A549 (cell line): ENCODE measurements at regions not wholly inside any gene's neighbourhood (a gene's known extent, or its start where the extent isn't known, plus 50 kb on each side); places are given as distances from the start of the nearest gene placed in this dataset.

Experiments
- ATAC-seq, 2 experiments: fragments of 200-7000 bp in 1 of 2; fragments of >200 bp in 1 of 2; cut with Nextera tagmentation in 1 of 2; cut with Tn5 transposase in 1 of 2; 3 replicates each; pipeline versions ENCODE4 v1.8.0 to v1.9.1; 2018 to 2020; ENCODE audit warnings: mild to moderate bottlenecking in 1 of 2, moderate library complexity in 1 of 2
- CTCF ChIA-PET: fragments of 300-600 bp; sonication (Branson Sonifier 250); formaldehyde crosslinking; extraction: SDS; loops from one replicate; lab custom pipeline; 2021; ENCODE audit warnings: antibody characterized with exemption, inconsistent platforms; lab: Yijun Ruan, JAX
- POLR2A ChIA-PET: fragments of 350-600 bp; formaldehyde crosslinking; extraction: SDS; loops from one replicate; lab custom pipeline; 2021; ENCODE audit warnings: antibody characterized with exemption, inconsistent platforms; lab: Yijun Ruan, JAX
- DNase-seq, 2 experiments: peaks; one replicate each; pipeline versions ENCODE4 v3.0.0 to v3.0.0-alpha.2; 2011 to 2016; ENCODE audit warnings: low read depth in 1 of 2, low spot score in 1 of 2
- FAIRE-seq: peaks from 2 replicates; lab custom pipeline; 2011; peaks lifted over from hg19 to GRCh38; lab: Jason Lieb, UNC
- H3K27ac ChIP-seq, 2 experiments: fragments of >200 bp; sonication (Bioruptor Twin); formaldehyde crosslinking; 3 replicates each; pipeline ENCODE4 v1.5.1; 2016 to 2017
- H3K4me1 ChIP-seq: fragments of >200 bp; sonication (Bioruptor Twin); formaldehyde crosslinking; 3 replicates; pipeline ENCODE4 v1.6.1; 2016
- H3K4me2 ChIP-seq: fragments of >200 bp; sonication (Bioruptor Twin); formaldehyde crosslinking; 3 replicates; pipeline ENCODE4 v1.6.1; 2016
- H3K4me3 ChIP-seq: fragments of >200 bp; sonication (Bioruptor Twin); formaldehyde crosslinking; 3 replicates; pipeline ENCODE4 v1.5.1; 2016
- H3K9me3 ChIP-seq: fragments of >200 bp; sonication (Bioruptor Twin); formaldehyde crosslinking; 3 replicates; pipeline ENCODE4 v1.6.1; 2016
- CBX2 ChIP-seq: fragments of 200-600 bp; sonication (generic); IDR thresholded peaks from 2 replicates; pipeline ENCODE4 v1.6.1; 2016; ENCODE audit warnings: low read depth, mild to moderate bottlenecking, borderline replicate concordance
- EP300 ChIP-seq, 2 experiments: fragments of >200 bp; sonication (Bioruptor Twin); formaldehyde crosslinking; IDR thresholded peaks; 2 replicates in 1 of 2; 3 replicates in 1 of 2; pipeline ENCODE4 v1.6.1; 2016 to 2017
- FOSB ChIP-seq: fragments of 250-450 bp; sonication (Bioruptor Pico); IDR thresholded peaks from 2 replicates; pipeline ENCODE4 v1.5.0; 2020; ENCODE audit warnings: mild to moderate bottlenecking, moderate library complexity
- HOXA7 ChIP-seq: fragments of 250-450 bp; sonication (Bioruptor Pico); IDR thresholded peaks from 2 replicates; pipeline ENCODE4 v1.5.0; 2020; ENCODE audit warnings: mild to moderate bottlenecking, moderate library complexity
- HOXB13 ChIP-seq: fragments of 250-450 bp; sonication (Bioruptor Pico); IDR thresholded peaks from 2 replicates; pipeline ENCODE4 v1.5.0; 2020; ENCODE audit warnings: low read depth, mild to moderate bottlenecking, moderate library complexity
- HOXB5 ChIP-seq: fragments of 250-450 bp; sonication (Bioruptor Pico); IDR thresholded peaks from 2 replicates; pipeline ENCODE4 v1.5.0; 2020; ENCODE audit warnings: mild to moderate bottlenecking, moderate library complexity
- KDM1A ChIP-seq: fragments of 200-600 bp; sonication (generic); IDR thresholded peaks from 2 replicates; pipeline ENCODE4 v1.6.1; 2016; ENCODE audit warnings: low read depth, mild to moderate bottlenecking
- KDM5A ChIP-seq: fragments of 200-600 bp; sonication (generic); IDR thresholded peaks from 2 replicates; pipeline ENCODE4 v1.6.1; 2016; ENCODE audit warnings: antibody characterized with exemption, mild to moderate bottlenecking
- MAFK ChIP-seq: fragments of 450-650 bp; IDR thresholded peaks from 2 replicates; pipeline ENCODE4 v1.6.1; 2014; ENCODE audit not compliant: partially characterized antibody
- NPAS2 ChIP-seq: fragments of 250-450 bp; sonication (Bioruptor Pico); IDR thresholded peaks from 2 replicates; pipeline ENCODE4 v1.8.0; 2022; ENCODE audit warnings: mild to moderate bottlenecking, moderate library complexity, borderline replicate concordance
- RAD21 ChIP-seq, 2 experiments: fragments of >200 bp in 1 of 2; sonication (Bioruptor Twin) in 1 of 2; formaldehyde crosslinking in 1 of 2; IDR thresholded peaks in 1 of 2; conservative IDR thresholded peaks in 1 of 2; 2 replicates in 1 of 2; 3 replicates in 1 of 2; pipeline ENCODE4 v1.6.1; 2012 to 2018; ENCODE audit warnings: inconsistent platforms in 1 of 2
- RARB ChIP-seq: fragments of 250-450 bp; sonication (Bioruptor Pico); IDR thresholded peaks from 2 replicates; pipeline ENCODE4 v1.8.0; 2021; ENCODE audit warnings: mild to moderate bottlenecking, moderate library complexity
- RCOR1 ChIP-seq: fragments of 150-350 bp; IDR thresholded peaks from 2 replicates; pipeline ENCODE4 v1.6.1; 2014; ENCODE audit warnings: antibody characterized with exemption, low read length, low read depth
- RFX5 ChIP-seq: fragments of 450-650 bp; IDR thresholded peaks from 2 replicates; pipeline ENCODE4 v1.7.1; 2014; ENCODE audit warnings: antibody characterized with exemption, mild to moderate bottlenecking, moderate library complexity
- RNF2 ChIP-seq: fragments of 200-600 bp; sonication (generic); IDR thresholded peaks from 2 replicates; pipeline ENCODE4 v1.6.1; 2016; ENCODE audit warnings: low read depth, mild to moderate bottlenecking, antibody characterized with exemption, moderate library complexity, borderline replicate concordance
- SMC3 ChIP-seq: fragments of >200 bp; sonication (Bioruptor Twin); formaldehyde crosslinking; IDR thresholded peaks from 3 replicates; pipeline ENCODE4 v1.6.1; 2018; ENCODE audit warnings: inconsistent platforms
- TFCP2L1 ChIP-seq: fragments of 250-450 bp; sonication (Bioruptor Pico); IDR thresholded peaks from 2 replicates; pipeline ENCODE4 v1.5.0; 2021; ENCODE audit warnings: mild to moderate bottlenecking
- TP53 ChIP-seq: fragments of 250-450 bp; sonication (Bioruptor Pico); IDR thresholded peaks from 2 replicates; pipeline ENCODE4 v1.5.0; 2021; ENCODE audit warnings: mild to moderate bottlenecking, moderate library complexity
- ZSCAN20 ChIP-seq: fragments of 250-450 bp; sonication (Bioruptor Pico); IDR thresholded peaks from 2 replicates; pipeline ENCODE4 v1.8.0; 2022; ENCODE audit warnings: mild to moderate bottlenecking, moderate library complexity
- WGBS: methylation state at CpG from one replicate; pipeline ENCODE4 v1.1.6; 2017; ENCODE audit errors: missing lambda C conversion rate; 5-methylcytosine and 5-hydroxymethylcytosine counted together
- TF ChIP-seq, protein P1 (sequence below): fragments of 250-450 bp; sonication (Bioruptor Pico); IDR thresholded peaks from 2 replicates; pipeline ENCODE4 v1.5.0; 2020; ENCODE audit warnings: low read depth, mild to moderate bottlenecking, moderate library complexity
- TF ChIP-seq, protein P2 (sequence below): fragments of 200-600 bp; sonication (generic); IDR thresholded peaks from 2 replicates; pipeline ENCODE4 v1.6.1; 2016; ENCODE audit warnings: antibody characterized with exemption, mild to moderate bottlenecking, moderate library complexity
- TF ChIP-seq, protein P3 (sequence below): fragments of 250-450 bp; sonication (Bioruptor Pico); IDR thresholded peaks from 2 replicates; pipeline ENCODE4 v1.5.0; 2021; ENCODE audit warnings: mild to moderate bottlenecking, moderate library complexity, borderline replicate concordance
- TF ChIP-seq, protein P4 (sequence below): fragments of 150-350 bp; IDR thresholded peaks from 2 replicates; pipeline ENCODE4 v1.6.1; 2014; ENCODE audit warnings: low read depth, mild to moderate bottlenecking, low read length

DNA sequence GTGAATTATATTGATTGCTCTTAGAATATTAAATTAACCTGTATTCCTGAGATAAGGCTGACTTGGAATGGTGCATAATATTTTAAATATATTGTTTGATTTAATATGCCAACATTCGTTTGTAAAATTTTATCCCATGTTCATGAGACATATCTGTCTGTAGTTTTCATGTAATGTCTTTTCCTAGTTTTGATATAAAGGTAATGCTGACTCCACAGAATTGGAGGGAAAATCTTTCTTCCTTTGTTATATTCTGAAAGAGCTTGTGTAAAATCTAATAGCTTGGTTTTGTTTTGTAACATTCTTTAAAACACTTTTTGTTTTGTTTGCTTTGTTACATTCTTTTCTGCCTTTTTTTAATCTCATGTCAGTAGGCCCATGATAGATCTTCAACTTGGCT lies 657.0 kb downstream of the DNAJB9 start:
- ChIA-PET CTCF (no interaction called here), POLR2A (no interaction called here)
- H3K4me2 ChIP-seq: no peak overlapping the region
- no peak overlapping the region for H3K27ac ChIP-seq
- no peaks in the 10 kb centered on the region for H3K4me1 ChIP-seq
- DNase-seq: no peak
- ATAC-seq: no peak
- TF ChIP-seq SMC3 (no peak), MAFK (peak; percentile 74), RAD21 (conservative IDR thresholded peaks at IDR 0.05 in 1 of 2, IDR thresholded peaks at IDR 0.05 in 1 of 2) (no peak), RNF2 (no peak)
- TF ChIP-seq, protein P1, sequence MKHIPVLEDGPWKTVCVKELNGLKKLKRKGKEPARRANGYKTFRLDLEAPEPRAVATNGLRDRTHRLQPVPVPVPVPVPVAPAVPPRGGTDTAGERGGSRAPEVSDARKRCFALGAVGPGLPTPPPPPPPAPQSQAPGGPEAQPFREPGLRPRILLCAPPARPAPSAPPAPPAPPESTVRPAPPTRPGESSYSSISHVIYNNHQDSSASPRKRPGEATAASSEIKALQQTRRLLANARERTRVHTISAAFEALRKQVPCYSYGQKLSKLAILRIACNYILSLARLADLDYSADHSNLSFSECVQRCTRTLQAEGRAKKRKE (CRISPR knock-in tag): no peak
- no peak overlapping the region for H3K4me3 ChIP-seq
- 2% methylated on average over 1 of the region's 1 CpG for WGBS
- H3K9me3 ChIP-seq: no peaks in the 10 kb centered on the region
- no peak for FAIRE-seq

DNA sequence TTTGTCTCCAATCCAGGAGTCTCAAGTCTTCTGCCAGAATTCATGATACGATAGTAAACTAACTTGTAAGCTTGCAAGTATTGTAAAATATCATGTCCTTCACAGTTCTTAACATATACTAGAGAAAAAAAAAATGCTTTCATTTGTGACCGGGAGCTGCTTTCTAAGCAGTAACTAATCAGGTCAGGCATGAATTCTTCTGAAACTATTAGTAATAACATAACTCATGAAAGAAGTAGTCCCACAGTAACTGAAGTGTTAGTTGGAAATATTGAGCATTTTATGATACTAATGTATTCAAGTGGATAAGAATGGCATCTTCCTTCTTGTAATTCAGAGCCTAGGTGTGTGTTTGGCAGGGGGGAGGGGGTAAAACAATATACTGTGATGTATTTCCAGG lies 665.6 kb downstream of the DNAJB9 start:
- Histone ChIP-seq H3K4me3 (no peak overlapping the region), H3K4me2 (no peak overlapping the region), H3K9me3 (no peaks in the 10 kb centered on the region), H3K4me1 (no peaks in the 10 kb centered on the region), H3K27ac (no peak overlapping the region)
- ChIA-PET POLR2A (no interaction called here), CTCF (no interaction called here)
- WGBS: 0% methylated on average over 2 of the region's 2 CpGs
- DNase-seq: no peak
- no peak for FAIRE-seq
- TF ChIP-seq RFX5 (no peak), HOXB5 (CRISPR knock-in tag) (no peak), ZSCAN20 (CRISPR knock-in tag) (no peak), CBX2 (no peak), HOXB13 (CRISPR knock-in tag) (no peak), TFCP2L1 (CRISPR knock-in tag) (no peak)
- TF ChIP-seq, protein P1 (CRISPR knock-in tag): no peak
- TF ChIP-seq, protein P2, sequence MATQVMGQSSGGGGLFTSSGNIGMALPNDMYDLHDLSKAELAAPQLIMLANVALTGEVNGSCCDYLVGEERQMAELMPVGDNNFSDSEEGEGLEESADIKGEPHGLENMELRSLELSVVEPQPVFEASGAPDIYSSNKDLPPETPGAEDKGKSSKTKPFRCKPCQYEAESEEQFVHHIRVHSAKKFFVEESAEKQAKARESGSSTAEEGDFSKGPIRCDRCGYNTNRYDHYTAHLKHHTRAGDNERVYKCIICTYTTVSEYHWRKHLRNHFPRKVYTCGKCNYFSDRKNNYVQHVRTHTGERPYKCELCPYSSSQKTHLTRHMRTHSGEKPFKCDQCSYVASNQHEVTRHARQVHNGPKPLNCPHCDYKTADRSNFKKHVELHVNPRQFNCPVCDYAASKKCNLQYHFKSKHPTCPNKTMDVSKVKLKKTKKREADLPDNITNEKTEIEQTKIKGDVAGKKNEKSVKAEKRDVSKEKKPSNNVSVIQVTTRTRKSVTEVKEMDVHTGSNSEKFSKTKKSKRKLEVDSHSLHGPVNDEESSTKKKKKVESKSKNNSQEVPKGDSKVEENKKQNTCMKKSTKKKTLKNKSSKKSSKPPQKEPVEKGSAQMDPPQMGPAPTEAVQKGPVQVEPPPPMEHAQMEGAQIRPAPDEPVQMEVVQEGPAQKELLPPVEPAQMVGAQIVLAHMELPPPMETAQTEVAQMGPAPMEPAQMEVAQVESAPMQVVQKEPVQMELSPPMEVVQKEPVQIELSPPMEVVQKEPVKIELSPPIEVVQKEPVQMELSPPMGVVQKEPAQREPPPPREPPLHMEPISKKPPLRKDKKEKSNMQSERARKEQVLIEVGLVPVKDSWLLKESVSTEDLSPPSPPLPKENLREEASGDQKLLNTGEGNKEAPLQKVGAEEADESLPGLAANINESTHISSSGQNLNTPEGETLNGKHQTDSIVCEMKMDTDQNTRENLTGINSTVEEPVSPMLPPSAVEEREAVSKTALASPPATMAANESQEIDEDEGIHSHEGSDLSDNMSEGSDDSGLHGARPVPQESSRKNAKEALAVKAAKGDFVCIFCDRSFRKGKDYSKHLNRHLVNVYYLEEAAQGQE: no peak
- TF ChIP-seq, all 56 proteins: peak for 0
- no peak for ATAC-seq

DNA sequence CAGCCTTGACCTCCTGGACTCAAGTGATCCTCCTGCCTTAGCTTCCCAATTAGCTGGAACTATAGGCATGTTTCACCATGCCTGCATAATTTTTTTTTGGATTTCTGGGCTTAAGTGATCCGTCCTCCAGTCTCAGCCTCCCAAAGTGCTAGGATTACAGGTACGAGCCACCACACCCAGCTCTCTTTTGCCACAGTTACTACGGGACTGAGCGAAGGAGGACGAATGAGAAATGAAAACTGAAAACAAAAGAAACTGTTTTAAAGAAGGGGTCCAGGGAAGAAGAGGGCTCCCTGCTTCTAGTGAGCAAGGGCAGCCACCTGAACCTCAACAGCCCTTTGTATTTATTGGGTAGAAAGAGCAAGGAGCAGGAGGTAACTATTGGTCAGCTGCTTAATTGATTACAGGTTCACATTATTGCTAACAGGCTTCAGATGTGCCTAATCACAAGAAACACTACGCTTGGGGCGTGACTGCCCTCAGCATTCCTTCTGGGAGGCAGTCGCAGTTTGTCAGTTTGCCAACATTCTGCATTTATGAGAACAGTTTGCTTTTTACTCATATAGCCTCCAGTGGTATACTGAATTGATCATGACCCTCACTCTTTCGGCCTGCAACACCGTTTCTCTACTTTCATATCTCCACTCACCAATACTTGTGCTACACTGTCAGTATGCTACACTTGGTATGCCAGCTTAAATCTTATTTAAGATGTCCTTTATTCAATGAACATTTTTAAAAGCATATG lies 676.8 kb downstream of the DNAJB9 start:
- WGBS: 3% methylated on average over 10 of the region's 10 CpGs
- H3K9me3 ChIP-seq: no peaks in the 10 kb centered on the region
- no peak overlapping the region for H3K4me3 ChIP-seq
- ChIA-PET CTCF (no interaction called here), POLR2A (no interaction called here)
- TF ChIP-seq KDM5A (no peak), FOSB (CRISPR knock-in tag) (no peak), HOXB5 (CRISPR knock-in tag) (no peak), TFCP2L1 (CRISPR knock-in tag) (no peak), RARB (CRISPR knock-in tag) (no peak), TP53 (no peak), EP300 (IDR thresholded peaks at IDR 0.05) (no peak), RCOR1 (no peak), HOXB13 (CRISPR knock-in tag) (no peak), NPAS2 (CRISPR knock-in tag) (no peak), KDM1A (no peak), MAFK (no peak), HOXA7 (CRISPR knock-in tag) (no peak)
- TF ChIP-seq, protein P3, sequence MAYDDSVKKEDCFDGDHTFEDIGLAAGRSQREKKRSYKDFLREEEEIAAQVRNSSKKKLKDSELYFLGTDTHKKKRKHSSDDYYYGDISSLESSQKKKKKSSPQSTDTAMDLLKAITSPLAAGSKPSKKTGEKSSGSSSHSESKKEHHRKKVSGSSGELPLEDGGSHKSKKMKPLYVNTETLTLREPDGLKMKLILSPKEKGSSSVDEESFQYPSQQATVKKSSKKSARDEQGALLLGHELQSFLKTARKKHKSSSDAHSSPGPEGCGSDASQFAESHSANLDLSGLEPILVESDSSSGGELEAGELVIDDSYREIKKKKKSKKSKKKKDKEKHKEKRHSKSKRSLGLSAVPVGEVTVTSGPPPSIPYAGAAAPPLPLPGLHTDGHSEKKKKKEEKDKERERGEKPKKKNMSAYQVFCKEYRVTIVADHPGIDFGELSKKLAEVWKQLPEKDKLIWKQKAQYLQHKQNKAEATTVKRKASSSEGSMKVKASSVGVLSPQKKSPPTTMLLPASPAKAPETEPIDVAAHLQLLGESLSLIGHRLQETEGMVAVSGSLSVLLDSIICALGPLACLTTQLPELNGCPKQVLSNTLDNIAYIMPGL (CRISPR knock-in tag): no peak
- TF ChIP-seq, protein P4, sequence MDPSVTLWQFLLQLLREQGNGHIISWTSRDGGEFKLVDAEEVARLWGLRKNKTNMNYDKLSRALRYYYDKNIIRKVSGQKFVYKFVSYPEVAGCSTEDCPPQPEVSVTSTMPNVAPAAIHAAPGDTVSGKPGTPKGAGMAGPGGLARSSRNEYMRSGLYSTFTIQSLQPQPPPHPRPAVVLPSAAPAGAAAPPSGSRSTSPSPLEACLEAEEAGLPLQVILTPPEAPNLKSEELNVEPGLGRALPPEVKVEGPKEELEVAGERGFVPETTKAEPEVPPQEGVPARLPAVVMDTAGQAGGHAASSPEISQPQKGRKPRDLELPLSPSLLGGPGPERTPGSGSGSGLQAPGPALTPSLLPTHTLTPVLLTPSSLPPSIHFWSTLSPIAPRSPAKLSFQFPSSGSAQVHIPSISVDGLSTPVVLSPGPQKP: no peak
- H3K4me1 ChIP-seq: no peaks in the 10 kb centered on the region
- H3K4me2 ChIP-seq: peak overlapping the region; percentile 4; the same call in 1 of the 3 replicates
- ATAC-seq (no peak), DNase-seq (peak in 1 of 2 experiments; percentile 5), FAIRE-seq (no peak)
- H3K27ac ChIP-seq: no peak overlapping the region
